ENCODE measurements at regions not wholly inside any gene's neighbourhood (a gene's known extent, or its start where the extent isn't known, plus 50 kb on each side); places are given as distances from the start of the nearest gene placed in this dataset.

DNA sequence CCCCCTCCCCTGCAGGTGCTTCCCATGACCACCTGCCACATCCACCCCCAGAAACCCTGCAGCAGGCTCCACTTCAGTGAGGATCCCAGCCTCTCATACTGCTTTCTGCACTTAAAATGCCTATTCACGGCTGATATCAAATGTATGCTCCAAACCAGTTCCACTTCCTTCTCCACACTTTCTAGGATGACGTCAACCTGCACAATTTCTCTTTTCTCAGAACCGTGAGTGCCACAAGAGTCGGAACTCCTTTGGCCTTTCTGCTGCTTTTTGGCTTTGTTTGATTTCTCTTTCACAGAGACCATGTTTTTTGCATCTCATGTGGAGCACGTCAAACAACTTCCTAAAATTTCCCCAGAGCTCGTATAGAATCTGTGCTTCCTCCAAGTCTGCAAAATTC, 378.8 kb upstream of the TNRC6C start (continued):
- TF ChIP-seq PHF8 (conservative IDR thresholded peaks at IDR 0.05; ENCODE audit: low read depth, low read length): no peak
- TF ChIP-seq YY1 (IDR thresholded peaks at IDR 0.05; ENCODE audit: low read depth, low read length): no peak
